ENCODE measurements at regions not wholly inside any gene's neighbourhood (a gene's known extent, or its start where the extent isn't known, plus 50 kb on each side); places are given as distances from the start of the nearest gene placed in this dataset.

DNA sequence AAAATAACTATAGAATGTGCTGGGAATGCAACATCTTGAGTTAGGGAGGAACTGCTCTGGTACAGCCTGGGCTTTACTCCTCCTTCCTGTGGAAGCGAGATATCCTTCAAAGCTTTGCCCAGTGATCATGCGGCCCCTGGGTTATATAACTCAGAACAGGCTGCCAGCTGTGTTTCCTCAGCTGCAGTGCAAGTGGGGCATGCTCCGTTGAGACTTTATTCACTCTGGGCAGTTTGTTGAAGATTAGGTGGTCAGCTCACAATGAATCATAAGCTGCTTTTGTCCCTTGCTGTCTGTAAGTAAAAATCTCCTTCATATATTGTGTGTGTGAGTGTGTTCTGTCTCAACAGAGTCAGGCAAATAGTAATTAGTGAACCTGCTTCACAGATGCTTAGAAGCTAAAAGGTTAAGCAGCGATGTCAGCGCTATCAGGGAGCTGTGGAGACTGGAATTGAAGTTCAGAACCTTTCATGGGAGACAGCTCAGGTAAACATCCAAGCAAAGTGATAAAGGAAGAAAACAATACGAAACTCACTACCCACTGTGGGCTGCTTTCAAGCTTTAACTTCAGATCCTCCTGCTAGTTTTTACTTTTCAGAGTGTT lies 688.4 kb downstream of the HTR1B start:
- TF ChIP-seq POLR2A (IDR thresholded peaks at IDR 0.05) (no peak), EP300 (IDR thresholded peaks at IDR 0.05) (no peak)
- TF ChIP-seq, protein P1, sequence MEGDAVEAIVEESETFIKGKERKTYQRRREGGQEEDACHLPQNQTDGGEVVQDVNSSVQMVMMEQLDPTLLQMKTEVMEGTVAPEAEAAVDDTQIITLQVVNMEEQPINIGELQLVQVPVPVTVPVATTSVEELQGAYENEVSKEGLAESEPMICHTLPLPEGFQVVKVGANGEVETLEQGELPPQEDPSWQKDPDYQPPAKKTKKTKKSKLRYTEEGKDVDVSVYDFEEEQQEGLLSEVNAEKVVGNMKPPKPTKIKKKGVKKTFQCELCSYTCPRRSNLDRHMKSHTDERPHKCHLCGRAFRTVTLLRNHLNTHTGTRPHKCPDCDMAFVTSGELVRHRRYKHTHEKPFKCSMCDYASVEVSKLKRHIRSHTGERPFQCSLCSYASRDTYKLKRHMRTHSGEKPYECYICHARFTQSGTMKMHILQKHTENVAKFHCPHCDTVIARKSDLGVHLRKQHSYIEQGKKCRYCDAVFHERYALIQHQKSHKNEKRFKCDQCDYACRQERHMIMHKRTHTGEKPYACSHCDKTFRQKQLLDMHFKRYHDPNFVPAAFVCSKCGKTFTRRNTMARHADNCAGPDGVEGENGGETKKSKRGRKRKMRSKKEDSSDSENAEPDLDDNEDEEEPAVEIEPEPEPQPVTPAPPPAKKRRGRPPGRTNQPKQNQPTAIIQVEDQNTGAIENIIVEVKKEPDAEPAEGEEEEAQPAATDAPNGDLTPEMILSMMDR (IDR thresholded peaks at IDR 0.05) = no peak
